CD14-positive monocyte (primary cell): ENCODE measurements at regions not wholly inside any gene's neighbourhood (a gene's known extent, or its start where the extent isn't known, plus 50 kb on each side); places are given as distances from the start of the nearest gene placed in this dataset.

ENCODE experiments used
- DNase-seq, 3 donors: peaks; one replicate each; pipeline ENCODE4 v3.0.0-alpha.2; 2011 to 2022
- H2AFZ ChIP-seq: 2 replicates; pipeline ENCODE4 v1.6.0; 2012; ENCODE audit warnings: mild to moderate bottlenecking, low read depth, low read length, inconsistent platforms; ENCODE audit not compliant: insufficient read depth, poor library complexity, severe bottlenecking
- H3K27ac ChIP-seq, 2 donors: 1 replicate in 1 of 2; 2 replicates in 1 of 2; pipeline ENCODE4 v1.5.1; 2012 to 2013; ENCODE audit warnings: low read length in 2 of 2, control low read depth in 1 of 2, inconsistent platforms in 1 of 2, low read depth in 1 of 2, mild to moderate bottlenecking in 1 of 2
- H3K27me3 ChIP-seq, 2 donors: one replicate each; pipeline versions ENCODE4 v1.6.0 to v1.6.1; 2011 to 2013; ENCODE audit warnings: low read length in 2 of 2; ENCODE audit not compliant: control insufficient read depth in 2 of 2, insufficient read depth in 2 of 2
- H3K36me3 ChIP-seq, 2 donors: replicated peaks in 1 of 2; 1 replicate in 1 of 2; 2 replicates in 1 of 2; pipeline versions ENCODE4 v1.5.1 to v1.6.1; 2012 to 2013; ENCODE audit warnings: low read length in 2 of 2, control low read depth in 1 of 2, inconsistent platforms in 1 of 2, mild to moderate bottlenecking in 1 of 2; ENCODE audit not compliant: insufficient read depth in 2 of 2, control insufficient read depth in 1 of 2
- H3K4me1 ChIP-seq, 2 donors: 1 replicate in 1 of 2; 2 replicates in 1 of 2; pipeline versions ENCODE4 v1.5.1 to v1.6.1; 2012 to 2013; ENCODE audit warnings: low read length in 2 of 2, control low read depth in 1 of 2, inconsistent platforms in 1 of 2, mild to moderate bottlenecking in 1 of 2, moderate library complexity in 1 of 2; ENCODE audit not compliant: insufficient read depth in 2 of 2, control insufficient read depth in 1 of 2
- H3K4me2 ChIP-seq: replicated peaks from 2 replicates; pipeline ENCODE3; 2012; ENCODE audit warnings: low read length, moderate library complexity, mild to moderate bottlenecking; ENCODE audit not compliant: poor library complexity, severe bottlenecking; ENCODE audit errors: extremely low read depth
- H3K4me3 ChIP-seq, 3 experiments: fragments of 200-600 bp in 1 of 3; sonication (generic) in 1 of 3; replicated peaks in 1 of 3; 1 replicate in 2 of 3; 2 replicates in 1 of 3; pipeline ENCODE4 v1.5.1; 2011 to 2013; ENCODE audit warnings: low read length in 3 of 3, mild to moderate bottlenecking in 3 of 3, control low read depth in 2 of 3, low read depth in 2 of 3, inconsistent platforms in 1 of 3, moderate library complexity in 1 of 3
- H3K79me2 ChIP-seq: 2 replicates; pipeline ENCODE4 v1.6.0; 2012; ENCODE audit warnings: mild to moderate bottlenecking, control low read depth, inconsistent platforms, low read length, moderate library complexity; ENCODE audit not compliant: insufficient read depth
- H3K9ac ChIP-seq: 2 replicates; pipeline ENCODE4 v1.6.0; 2017; ENCODE audit warnings: low read length, mild to moderate bottlenecking; ENCODE audit not compliant: insufficient read depth, poor library complexity, severe bottlenecking
- H3K9me3 ChIP-seq, 2 donors: replicated peaks in 1 of 2; 1 replicate in 1 of 2; 2 replicates in 1 of 2; pipeline versions ENCODE4 v1.5.1 to v1.6.1; 2012 to 2013; ENCODE audit warnings: low read length in 2 of 2, control low read depth in 1 of 2; ENCODE audit not compliant: control insufficient read depth in 1 of 2, insufficient read depth in 1 of 2
- H4K20me1 ChIP-seq: 2 replicates; pipeline ENCODE4 v1.6.0; 2012; ENCODE audit warnings: mild to moderate bottlenecking, low read length, control low read depth, moderate library complexity; ENCODE audit not compliant: insufficient read depth
- H3K27ac Mint-ChIP-seq, 7 donors: one replicate each; pipeline ENCODE4 v1.8.0; 2020; ENCODE audit warnings: mild to moderate bottlenecking in 7 of 7, mixed read lengths in 7 of 7, moderate library complexity in 6 of 7, inconsistent platforms in 2 of 7
- H3K27me3 Mint-ChIP-seq, 3 donors: one replicate each; pipeline ENCODE4 v1.8.0; 2021 to 2022; ENCODE audit warnings: low read depth in 3 of 3, mild to moderate bottlenecking in 3 of 3, mixed read lengths in 3 of 3, moderate library complexity in 3 of 3, inconsistent platforms in 1 of 3
- H3K36me3 Mint-ChIP-seq, 2 donors: one replicate each; pipeline ENCODE4 v1.8.0; 2020; ENCODE audit warnings: mixed read lengths in 2 of 2, inconsistent platforms in 1 of 2, mild to moderate bottlenecking in 1 of 2
- H3K4me1 Mint-ChIP-seq: one replicate; pipeline ENCODE4 v1.8.0; 2020; ENCODE audit warnings: mild to moderate bottlenecking, mixed read lengths
- H3K4me3 Mint-ChIP-seq, 2 donors: one replicate each; pipeline ENCODE4 v1.8.0; 2020; ENCODE audit warnings: mild to moderate bottlenecking in 2 of 2, mixed read lengths in 2 of 2, moderate library complexity in 1 of 2
- H3K9me3 Mint-ChIP-seq, 7 donors: one replicate each; pipeline ENCODE4 v1.8.0; 2020 to 2022; ENCODE audit warnings: mixed read lengths in 7 of 7, mild to moderate bottlenecking in 6 of 7, moderate library complexity in 6 of 7, inconsistent platforms in 2 of 7
- WGBS: methylation state at CpG from one replicate; pipeline ENCODE4 v1.1.5; 2013; ENCODE audit warnings: missing lambda C conversion rate; ENCODE audit not compliant: insufficient coverage; 5-methylcytosine and 5-hydroxymethylcytosine counted together
- intact Hi-C, 2 donors: fragments of 100-400 bp; cut with micrococcal nuclease; formaldehyde crosslinking; loops; one replicate each; pipeline versions ENCODE4 v1.15.0 to v1.15.1; 2023
- TF ChIP-seq, protein P1 (sequence below): fragments of 200-600 bp; IDR thresholded peaks from one replicate; pipeline ENCODE4 v1.8.0; 2022; ENCODE audit warnings: antibody characterized with exemption, mild to moderate bottlenecking

- intact Hi-C loops, result no loop called here
- peaks cover 0 to 15% (median 0%) of the 10 kb centered on the region in 7 donors for H3K9me3 Mint-ChIP-seq
- Histone ChIP-seq H3K9me3 (no peaks in the 10 kb centered on the region), H3K4me3 (no peak overlapping the region), H3K27me3 (no peaks in the 10 kb centered on the region), H3K27ac (no peak overlapping the region), H3K4me2 (no peak overlapping the region), H3K36me3 (no peaks in the 10 kb centered on the region), H3K9ac (no peak overlapping the region), H2AFZ (no peak overlapping the region), H3K79me2 (no peaks in the 10 kb centered on the region), H4K20me1 (no peaks in the 10 kb centered on the region), H3K4me1 (no peaks in the 10 kb centered on the region)
- no peak overlapping the region for H3K4me3 Mint-ChIP-seq
- TF ChIP-seq, protein P1, sequence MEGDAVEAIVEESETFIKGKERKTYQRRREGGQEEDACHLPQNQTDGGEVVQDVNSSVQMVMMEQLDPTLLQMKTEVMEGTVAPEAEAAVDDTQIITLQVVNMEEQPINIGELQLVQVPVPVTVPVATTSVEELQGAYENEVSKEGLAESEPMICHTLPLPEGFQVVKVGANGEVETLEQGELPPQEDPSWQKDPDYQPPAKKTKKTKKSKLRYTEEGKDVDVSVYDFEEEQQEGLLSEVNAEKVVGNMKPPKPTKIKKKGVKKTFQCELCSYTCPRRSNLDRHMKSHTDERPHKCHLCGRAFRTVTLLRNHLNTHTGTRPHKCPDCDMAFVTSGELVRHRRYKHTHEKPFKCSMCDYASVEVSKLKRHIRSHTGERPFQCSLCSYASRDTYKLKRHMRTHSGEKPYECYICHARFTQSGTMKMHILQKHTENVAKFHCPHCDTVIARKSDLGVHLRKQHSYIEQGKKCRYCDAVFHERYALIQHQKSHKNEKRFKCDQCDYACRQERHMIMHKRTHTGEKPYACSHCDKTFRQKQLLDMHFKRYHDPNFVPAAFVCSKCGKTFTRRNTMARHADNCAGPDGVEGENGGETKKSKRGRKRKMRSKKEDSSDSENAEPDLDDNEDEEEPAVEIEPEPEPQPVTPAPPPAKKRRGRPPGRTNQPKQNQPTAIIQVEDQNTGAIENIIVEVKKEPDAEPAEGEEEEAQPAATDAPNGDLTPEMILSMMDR, result no peak
- H3K36me3 Mint-ChIP-seq, result no peaks in the 10 kb centered on the region
- no peak for DNase-seq
- peaks cover 0 to 2% (median 0%) of the 10 kb centered on the region in 3 donors for H3K27me3 Mint-ChIP-seq
- no peaks in the 10 kb centered on the region for H3K4me1 Mint-ChIP-seq
- H3K27ac Mint-ChIP-seq, result no peak overlapping the region
Observed at GRCh38 chr11:87574193-87574592, 536.5 kb downstream of the TMEM135 start.

DNA sequence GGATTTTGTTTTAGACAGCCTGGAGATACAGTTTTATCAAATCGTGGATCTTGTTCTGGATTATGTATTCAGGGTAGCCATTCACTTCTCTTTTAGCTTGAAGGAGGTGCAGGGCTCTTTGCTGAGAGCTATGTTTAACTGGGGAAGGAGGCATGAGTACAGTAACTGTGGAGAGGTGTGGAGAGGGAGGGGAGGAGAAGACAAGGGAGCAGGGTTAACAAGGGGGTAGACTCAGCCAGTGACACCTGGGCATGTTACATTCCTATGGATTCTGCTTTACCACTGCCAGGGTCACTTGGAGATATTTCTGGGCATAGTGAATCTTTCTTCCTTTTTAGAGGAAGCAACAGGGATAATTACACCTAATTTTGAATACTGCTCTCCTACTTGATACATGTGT is 536.0 kb downstream of the TMEM135 start:
- intact Hi-C loops, result no loop called here
- Mint-ChIP-seq H3K27ac (no peak overlapping the region), H3K9me3 (peaks cover 0 to 15% (median 0%) of the 10 kb centered on the region in 7 donors), H3K4me3 (no peak overlapping the region), H3K4me1 (no peaks in the 10 kb centered on the region), H3K27me3 (peaks cover 0 to 2% (median 0%) of the 10 kb centered on the region in 3 donors), H3K36me3 (no peaks in the 10 kb centered on the region)
- DNase-seq, result no peak
- Histone ChIP-seq H3K4me1 (no peaks in the 10 kb centered on the region), H3K27ac (no peak overlapping the region), H3K9ac (no peak overlapping the region), H3K9me3 (no peaks in the 10 kb centered on the region), H3K4me3 (no peak overlapping the region), H3K36me3 (no peaks in the 10 kb centered on the region), H3K79me2 (no peaks in the 10 kb centered on the region), H3K4me2 (no peak overlapping the region), H3K27me3 (no peaks in the 10 kb centered on the region), H2AFZ (no peak overlapping the region), H4K20me1 (no peaks in the 10 kb centered on the region)
- TF ChIP-seq, protein P1, result no peak
- WGBS, result 89% methylated on average over 1 of the region's 1 CpG
